ENCODE measurements at regions not wholly inside any gene's neighbourhood (a gene's known extent, or its start where the extent isn't known, plus 50 kb on each side); places are given as distances from the start of the nearest gene placed in this dataset.

DNA sequence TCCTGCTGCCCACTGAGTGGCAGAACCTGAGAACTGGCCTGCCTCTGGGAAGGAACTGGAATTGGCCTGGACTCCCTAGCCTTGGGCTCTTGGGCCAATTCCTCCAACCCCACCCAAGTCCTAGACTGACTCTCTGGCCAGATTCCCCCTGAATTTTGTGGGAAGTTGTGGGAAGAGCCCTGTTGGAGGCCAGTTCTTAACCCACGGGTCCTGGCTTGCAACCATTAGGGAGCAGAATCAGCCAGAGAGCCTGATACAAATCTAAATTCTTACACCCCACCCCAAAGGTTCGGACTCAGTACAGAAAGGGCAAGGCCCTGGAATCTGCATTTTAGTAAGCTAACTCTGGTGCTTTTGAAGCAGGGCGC is 125.3 kb upstream of the SLC25A48 start:
- Histone ChIP-seq H3K27me3 (replicated peaks in 1 of 4; ENCODE audit: control insufficient read depth in 3 of 4, extremely low read depth in 1 of 4, insufficient read depth in 3 of 4, low read length in 3 of 4) (no peaks in the 10 kb centered on the region), H4K5ac (ENCODE audit: insufficient read length, low read depth, low read length) (no peak overlapping the region), H2BK20ac (ENCODE audit: low read length) (no peak overlapping the region), H3K4me1 (replicated peaks in 1 of 4; ENCODE audit: control insufficient read depth in 3 of 4, insufficient read depth in 4 of 4, low read length in 3 of 4) (peaks cover 0 to 3% (median 0%) of the 10 kb centered on the region in 4 experiments; a peak in 1 of 7 replicates), H2AK5ac (ENCODE audit: low read depth, low read length) (no peak overlapping the region), H3K23me2 (ENCODE audit: low read depth, low read length) (no peaks in the 10 kb centered on the region), H2BK15ac (ENCODE audit: low read length) (no peak overlapping the region), H3K4me3 (ENCODE audit: extremely low read depth in 1 of 4, insufficient read depth in 2 of 4, low read depth in 3 of 4, low read length in 4 of 4) (no peak overlapping the region), H3K9ac (replicated peaks in 1 of 4; ENCODE audit: extremely low read depth in 1 of 4, low read depth in 3 of 4, low read length in 3 of 4) (no peak overlapping the region), H2AFZ (ENCODE audit: low read length) (no peak overlapping the region), H3K23ac (ENCODE audit: insufficient read length) (no peak overlapping the region), H4K91ac (replicated peaks; ENCODE audit: insufficient read length, low read length) (no peak overlapping the region), H3K36me3 (ENCODE audit: control insufficient read depth in 2 of 4, insufficient read depth in 4 of 4, low read length in 3 of 4) (no peaks in the 10 kb centered on the region), H3K4ac (replicated peaks; ENCODE audit: insufficient read length, low read depth, low read length) (no peak overlapping the region), H3K56ac (replicated peaks; ENCODE audit: insufficient read length, low read depth, low read length) (no peak overlapping the region), H4K20me1 (replicated peaks in 1 of 2; ENCODE audit: control insufficient read depth in 1 of 2, insufficient read depth in 2 of 2, low read length in 2 of 2) (no peaks in the 10 kb centered on the region), H3K18ac (ENCODE audit: extremely low read depth, low read length) (no peak overlapping the region), H3K79me2 (ENCODE audit: control insufficient read depth in 1 of 2, insufficient read depth in 2 of 2, low read length in 2 of 2) (no peaks in the 10 kb centered on the region), H3K27ac (ENCODE audit: low read depth, low read length) (no peak overlapping the region), H3K9me3 (ENCODE audit: insufficient read depth in 2 of 2, low read depth in 1 of 2, low read length in 1 of 2) (no peaks in the 10 kb centered on the region), H3K14ac (ENCODE audit: insufficient read length) (no peak overlapping the region), H2BK120ac (replicated peaks; ENCODE audit: low read depth, low read length) (no peak overlapping the region), H3K4me2 (ENCODE audit: insufficient read depth in 1 of 2, low read depth in 2 of 2, low read length in 2 of 2) (no peak overlapping the region), H4K8ac (ENCODE audit: extremely low read depth, insufficient read depth, low read length) (no peak overlapping the region; the same call in 1 of the 2 replicates), H3K79me1 (ENCODE audit: low read depth, low read length) (no peaks in the 10 kb centered on the region; the same call in 1 of the 2 replicates), H2BK5ac (ENCODE audit: low read depth, low read length) (no peak overlapping the region), H2BK12ac (ENCODE audit: low read depth, low read length) (no peak overlapping the region)
- CTCF ChIA-PET (ENCODE audit: partially characterized antibody), result interaction anchor here (1.1 to 2.2 kb wide), 5 partner anchors 15 to 158 kb away, joined by 3 to 9 read pairs (median 5); no protein-coding TSS in a partner anchor
- no peak for DNase-seq (ENCODE audit: low read depth in 1 of 2, low spot score in 2 of 2)
- POLR2A ChIA-PET (ENCODE audit: partially characterized antibody), result no interaction called here
- no peak for FAIRE-seq
- 85% methylated on average over 3 of the region's 3 CpGs; no CpG with 5 or more reads in 1 of the 2 experiments for WGBS, 2 experiments (ENCODE audit: extremely low coverage in 1 of 2, insufficient coverage in 1 of 2, insufficient read length in 1 of 2, insufficient replicate concordance in 2 of 2, low coverage in 1 of 2, low lambda C conversion rate in 2 of 2, missing lambda C conversion rate in 1 of 2)
- no peak for TF ChIP-seq CEBPB (IDR thresholded peaks at IDR 0.05; ENCODE audit: low read depth, low read length)
- TF ChIP-seq SUZ12 (IDR thresholded peaks at IDR 0.05; ENCODE audit: low read length), result no peak
- TF ChIP-seq CREB1 (IDR thresholded peaks at IDR 0.05), result no peak
- TF ChIP-seq YY1 (IDR thresholded peaks at IDR 0.05; ENCODE audit: low read depth, low read length), result no peak
- no peak for TF ChIP-seq SIRT6 (IDR thresholded peaks at IDR 0.05; ENCODE audit: low read length)
- TF ChIP-seq RAD21 (IDR thresholded peaks at IDR 0.05 in 1 of 2, conservative IDR thresholded peaks at IDR 0.05 in 1 of 2; ENCODE audit: low read depth in 2 of 2, low read length in 2 of 2), result no peak
- no peak for TF ChIP-seq POLR2A (IDR thresholded peaks at IDR 0.05; ENCODE audit: control extremely low read depth in 1 of 2, low read depth in 2 of 2, low read length in 2 of 2)
- no peak for TF ChIP-seq CTBP2 (IDR thresholded peaks at IDR 0.05; ENCODE audit: borderline replicate concordance, insufficient read depth, insufficient read length, low read length)
- TF ChIP-seq HDAC6 (IDR thresholded peaks at IDR 0.05; ENCODE audit: low read depth, low read length), result no peak
- TF ChIP-seq EGR1 (IDR thresholded peaks at IDR 0.05; ENCODE audit: borderline replicate concordance, low read depth, low read length), result no peak
- no peak for TF ChIP-seq TCF12 (IDR thresholded peaks at IDR 0.05; ENCODE audit: low read depth, low read length)
- TF ChIP-seq EZH2 (IDR thresholded peaks at IDR 0.05; ENCODE audit: low read depth, low read length, severe bottlenecking), result no peak
- TF ChIP-seq BACH1 (IDR thresholded peaks at IDR 0.05; ENCODE audit: low read length), result no peak

Measured in H1 (cell line).